ENCODE measurements at regions not wholly inside any gene's neighbourhood (a gene's known extent, or its start where the extent isn't known, plus 50 kb on each side); places are given as distances from the start of the nearest gene placed in this dataset.

- Histone ChIP-seq H3K36me3 (no peaks in the 10 kb centered on the region), H3K27me3 (no peaks in the 10 kb centered on the region), H3K4me3 (no peak overlapping the region), H3K27ac (no peak overlapping the region), H3K4me1 (peaks cover 0 to 6% (median 2%) of the 10 kb centered on the region in 4 donors), H3K9me3 (no peaks in the 10 kb centered on the region)
- DNase-seq: no peak
- ATAC-seq (ENCODE audit: low FRiP score in 2 of 2): no peak
- 84 to 87% methylated on average over 10 of the region's 10 CpGs for WGBS, 2 donors
- TF ChIP-seq EP300 (IDR thresholded peaks at IDR 0.05): no peak
- TF ChIP-seq POLR2A (IDR thresholded peaks at IDR 0.05): no peak
- TF ChIP-seq POLR2AphosphoS5 (IDR thresholded peaks at IDR 0.05): no peak
- no peak for TF ChIP-seq CTCF (IDR thresholded peaks at IDR 0.05)
Observed at GRCh38 chr11:116171271-116172140, 601.3 kb downstream of the BUD13 start.

GRCh38 chr11:116170526-116171120 lies 602.2 kb downstream of the BUD13 start:
- ATAC-seq (ENCODE audit: low FRiP score in 2 of 2): no peak
- 58 to 60% methylated on average over 7 to 8 of the region's 8 CpGs for WGBS, 2 donors

DNA sequence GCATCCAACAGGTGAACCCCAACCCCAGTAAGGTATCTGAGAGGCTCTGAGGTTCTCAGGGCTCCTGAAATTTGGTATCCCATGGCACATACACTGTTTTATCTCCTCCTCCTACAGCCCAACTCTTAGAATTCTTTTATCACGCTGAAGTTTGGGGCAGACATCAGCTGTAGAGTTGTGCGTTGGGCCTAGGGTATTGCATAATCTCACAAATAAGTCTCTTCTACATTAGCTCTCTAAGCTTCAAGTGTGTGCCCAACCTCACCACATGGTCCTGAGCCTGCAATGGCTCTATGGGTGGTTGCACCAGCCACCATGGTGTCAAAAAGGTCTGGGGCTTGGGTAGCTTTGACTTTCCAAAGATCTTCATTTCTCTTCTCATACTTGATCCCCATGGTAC lies 603.0 kb downstream of the BUD13 start:
- DNase-seq (no peak), ATAC-seq (ENCODE audit: low FRiP score in 2 of 2) (no peak)
- H3K27ac ChIP-seq: no peak overlapping the region
- no peak overlapping the region for H3K4me3 ChIP-seq
- H3K36me3 ChIP-seq: no peaks in the 10 kb centered on the region
- no peaks in the 10 kb centered on the region for H3K9me3 ChIP-seq
- H3K4me1 ChIP-seq: no peaks in the 10 kb centered on the region
- 84 to 90% methylated on average over 2 of the region's 2 CpGs for WGBS, 2 donors
- no peak for TF ChIP-seq CTCF (IDR thresholded peaks at IDR 0.05)
- TF ChIP-seq POLR2A (IDR thresholded peaks at IDR 0.05): no peak
- TF ChIP-seq POLR2AphosphoS5 (IDR thresholded peaks at IDR 0.05): no peak
- H3K27me3 ChIP-seq: no peaks in the 10 kb centered on the region

More at GRCh38 chr11:116170526-116171120, 602.2 kb downstream of the BUD13 start:
- TF ChIP-seq POLR2AphosphoS5 (IDR thresholded peaks at IDR 0.05) (no peak), POLR2A (IDR thresholded peaks at IDR 0.05) (no peak), CTCF (IDR thresholded peaks at IDR 0.05) (peak in 3 of 6 experiments; percentile 13 to 23 (median 14)), EP300 (IDR thresholded peaks at IDR 0.05) (no peak)
- Histone ChIP-seq H3K4me3 (no peak overlapping the region), H3K4me1 (no peaks in the 10 kb centered on the region), H3K36me3 (no peaks in the 10 kb centered on the region), H3K27ac (no peak overlapping the region), H3K27me3 (no peaks in the 10 kb centered on the region), H3K9me3 (no peaks in the 10 kb centered on the region)
- DNase-seq: peak in 1 of 2 donors; percentile 31

DNA sequence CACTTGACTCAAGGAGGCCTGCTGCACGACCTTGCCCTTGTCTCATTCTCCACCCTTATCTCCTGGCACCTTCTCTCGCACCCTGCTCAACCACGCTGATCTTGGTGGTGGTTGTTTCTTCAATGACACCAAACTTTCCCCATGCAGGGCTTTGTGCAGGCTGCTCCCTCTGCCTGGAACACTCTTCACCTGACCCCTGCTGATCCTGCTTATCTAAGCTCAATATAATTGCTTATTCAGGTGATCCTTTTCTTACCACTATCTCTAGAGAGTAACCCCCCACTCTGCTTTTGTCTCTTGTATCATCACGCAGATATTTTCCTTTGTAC lies 604.4 kb downstream of the BUD13 start:
- DNase-seq (no peak), ATAC-seq (ENCODE audit: low FRiP score in 2 of 2) (no peak)
- TF ChIP-seq EP300 (IDR thresholded peaks at IDR 0.05) (no peak), POLR2AphosphoS5 (IDR thresholded peaks at IDR 0.05) (no peak), CTCF (IDR thresholded peaks at IDR 0.05) (no peak), POLR2A (IDR thresholded peaks at IDR 0.05) (no peak)
- H3K36me3 ChIP-seq: no peaks in the 10 kb centered on the region
- 84 to 86% methylated on average over 4 of the region's 4 CpGs for WGBS, 2 donors
- H3K9me3 ChIP-seq: no peaks in the 10 kb centered on the region
- H3K27me3 ChIP-seq: no peaks in the 10 kb centered on the region
- no peak overlapping the region for H3K27ac ChIP-seq
- H3K4me1 ChIP-seq: no peaks in the 10 kb centered on the region
- H3K4me3 ChIP-seq: no peak overlapping the region
